HG03175 (cell line): ENCODE measurements at regions not wholly inside any gene's neighbourhood (a gene's known extent, or its start where the extent isn't known, plus 50 kb on each side); places are given as distances from the start of the nearest gene placed in this dataset.

Experiments used
- ATAC-seq: cut with Tn5 transposase; IDR thresholded peaks from one replicate; pipeline ENCODE4 v1.9.1; 2021; ENCODE audit warnings: mild to moderate bottlenecking, moderate library complexity; ENCODE audit not compliant: unreplicated experiment

GRCh38 chr5:82772281-82772680 is 304.9 kb downstream of the TMEM167A start:
- ATAC-seq, result no peak

DNA sequence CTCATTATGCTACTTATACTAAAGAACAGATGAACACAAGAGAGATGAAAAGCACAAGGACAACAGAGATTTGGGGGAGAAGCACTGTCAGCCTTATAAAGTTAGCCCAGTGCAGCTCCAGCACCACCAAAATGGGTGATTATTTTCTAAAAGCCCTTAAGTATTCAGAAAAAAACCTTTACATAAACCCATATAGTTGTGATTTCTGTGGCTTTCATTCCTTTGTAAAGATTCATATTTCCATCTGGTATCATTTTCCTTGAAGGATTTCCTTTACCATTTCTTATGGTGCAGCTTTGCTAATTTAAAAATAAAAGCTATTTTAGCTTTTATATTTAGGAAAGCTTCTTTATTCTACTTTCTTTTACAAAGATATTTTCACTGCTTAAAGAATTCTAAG is 311.0 kb downstream of the TMEM167A start:
- no peak for ATAC-seq

GRCh38 chr5:82765765-82766164 is 311.4 kb downstream of the TMEM167A start:
- ATAC-seq, result no peak

DNA sequence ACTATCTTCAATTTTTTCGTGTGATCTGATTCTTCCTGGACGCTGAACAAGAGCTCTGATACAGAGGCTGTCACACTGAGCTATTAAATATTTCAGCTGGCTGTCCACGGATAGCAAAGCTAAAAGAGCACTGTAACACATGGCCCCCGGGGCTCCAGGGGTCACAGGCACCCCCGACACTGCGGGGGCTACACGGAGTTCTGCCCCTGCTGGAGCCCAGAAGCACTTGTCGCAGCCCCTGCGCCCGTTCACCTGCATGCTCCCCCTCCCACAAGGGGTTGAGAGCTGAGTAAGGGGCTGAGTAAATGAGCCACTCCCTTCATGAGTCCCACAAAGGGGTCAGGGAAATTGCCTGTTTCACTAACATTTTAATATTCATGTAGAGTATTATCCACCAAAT is 316.3 kb downstream of the TMEM167A start:
- no peak for ATAC-seq

GRCh38 chr5:82758881-82759280 is 318.3 kb downstream of the TMEM167A start:
- ATAC-seq, result no peak

DNA sequence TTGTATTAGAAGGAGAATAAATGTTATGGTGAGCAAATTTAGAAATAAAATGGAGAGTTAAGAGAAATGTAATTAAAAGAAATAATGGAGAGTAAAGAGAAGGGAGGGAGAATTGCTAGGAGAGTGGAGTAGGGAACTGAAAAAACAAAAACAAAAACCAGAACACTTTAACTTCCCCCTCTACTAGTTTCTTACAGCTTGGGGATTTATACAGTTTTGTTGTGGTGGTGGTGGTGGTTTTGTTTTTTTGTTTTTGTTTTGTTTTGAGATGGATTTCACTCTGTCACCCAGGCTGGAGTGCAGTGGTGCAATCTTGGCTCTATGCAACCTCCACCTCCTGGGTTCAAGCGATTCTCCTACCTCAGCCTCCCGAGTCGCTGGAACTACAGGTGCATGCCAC is 322.4 kb downstream of the TMEM167A start:
- ATAC-seq, result peak; percentile 85

DNA sequence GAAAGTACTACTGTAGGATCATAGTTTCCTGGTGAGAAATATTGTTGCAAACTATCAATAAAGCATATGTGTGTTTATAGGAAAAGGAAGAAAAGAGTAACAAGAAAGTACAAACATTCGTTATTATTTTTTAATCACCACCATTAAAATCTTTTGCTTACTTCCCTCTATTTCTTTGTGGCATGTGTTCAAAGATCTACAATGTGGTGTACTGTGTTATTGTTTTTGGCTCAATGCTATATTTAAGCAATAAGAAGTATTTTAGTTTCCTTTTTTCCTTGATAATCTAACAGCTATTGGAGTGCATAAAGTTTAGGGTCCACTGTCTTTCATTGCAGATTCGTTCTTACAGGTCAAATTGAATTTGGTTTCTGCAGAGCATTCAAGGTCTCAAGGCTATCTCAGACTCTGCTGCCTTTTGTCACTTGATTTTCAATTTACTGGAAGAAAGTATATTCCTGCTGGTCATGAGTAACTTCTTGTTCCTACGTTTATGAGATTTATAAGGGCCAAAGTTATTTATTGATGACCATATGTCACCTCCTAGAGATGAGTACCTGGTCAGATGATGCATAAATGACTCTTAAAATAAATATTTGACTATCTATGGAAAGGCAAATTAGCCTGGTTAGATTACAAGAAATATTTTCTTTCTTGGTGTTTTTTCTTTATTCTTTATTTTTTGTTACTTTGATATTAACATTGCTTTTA is 323.0 kb downstream of the TMEM167A start:
- ATAC-seq, result no peak

DNA sequence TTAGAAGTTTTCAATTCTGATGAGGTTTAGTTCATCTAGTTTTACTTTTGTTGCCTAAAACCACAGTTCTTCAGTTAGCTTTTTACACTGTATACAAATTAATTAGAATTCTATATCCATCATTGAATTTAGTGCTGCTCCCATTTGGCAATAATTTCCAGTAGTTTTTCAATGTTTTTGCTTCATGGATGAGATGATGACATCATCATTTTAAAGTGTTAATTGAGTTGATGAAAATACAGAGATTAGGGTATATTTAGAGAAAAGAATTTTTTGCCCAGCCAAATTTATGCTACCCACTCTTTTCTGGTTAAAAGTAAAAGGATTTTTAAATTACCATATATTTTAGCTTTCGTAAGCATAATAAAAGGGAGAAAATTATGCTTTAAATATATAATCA is 323.8 kb downstream of the TMEM167A start:
- no peak for ATAC-seq

DNA sequence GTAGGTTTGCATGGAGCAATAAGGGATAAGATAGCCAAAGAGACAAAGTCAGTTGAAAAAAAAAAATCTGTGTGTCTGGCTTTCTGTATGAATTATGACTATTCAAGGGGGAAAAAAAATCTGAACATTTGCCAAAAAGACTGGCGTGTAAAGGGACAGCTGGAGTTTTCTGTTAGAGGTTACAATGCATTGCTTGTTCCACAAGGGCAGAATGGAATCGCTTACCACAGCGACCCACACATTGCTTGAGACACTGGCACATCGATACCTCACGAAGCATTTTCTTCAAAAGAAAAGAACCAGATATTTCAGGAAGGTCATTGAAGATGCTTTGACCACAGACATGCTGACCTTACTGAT is 327.8 kb downstream of the TMEM167A start:
- ATAC-seq, result no peak

GRCh38 chr5:82748688-82749460 is 328.3 kb downstream of the TMEM167A start:
- ATAC-seq, result no peak

DNA sequence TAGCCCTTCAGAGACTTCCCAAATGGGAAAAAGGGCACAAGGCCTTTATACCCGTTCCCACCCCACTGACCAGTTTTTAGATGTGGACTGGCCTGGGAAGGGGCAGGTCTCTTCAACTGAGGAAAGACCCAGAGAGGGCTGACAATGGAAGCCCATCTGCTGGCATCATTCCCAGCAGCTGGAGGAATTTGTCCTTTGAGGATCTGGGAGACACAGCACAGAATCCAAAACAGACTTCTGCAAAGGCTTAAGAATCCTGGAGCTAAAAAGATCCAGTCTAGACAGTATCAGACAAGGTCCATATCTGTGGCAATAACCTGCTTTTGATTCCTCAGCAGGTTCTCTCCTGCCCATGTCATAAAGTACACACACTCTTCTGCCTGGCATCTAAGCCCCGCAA is 329.2 kb downstream of the TMEM167A start:
- ATAC-seq, result no peak

- no peak for ATAC-seq
Observed at GRCh38 chr5:82745016-82745415, 332.2 kb downstream of the TMEM167A start.

DNA sequence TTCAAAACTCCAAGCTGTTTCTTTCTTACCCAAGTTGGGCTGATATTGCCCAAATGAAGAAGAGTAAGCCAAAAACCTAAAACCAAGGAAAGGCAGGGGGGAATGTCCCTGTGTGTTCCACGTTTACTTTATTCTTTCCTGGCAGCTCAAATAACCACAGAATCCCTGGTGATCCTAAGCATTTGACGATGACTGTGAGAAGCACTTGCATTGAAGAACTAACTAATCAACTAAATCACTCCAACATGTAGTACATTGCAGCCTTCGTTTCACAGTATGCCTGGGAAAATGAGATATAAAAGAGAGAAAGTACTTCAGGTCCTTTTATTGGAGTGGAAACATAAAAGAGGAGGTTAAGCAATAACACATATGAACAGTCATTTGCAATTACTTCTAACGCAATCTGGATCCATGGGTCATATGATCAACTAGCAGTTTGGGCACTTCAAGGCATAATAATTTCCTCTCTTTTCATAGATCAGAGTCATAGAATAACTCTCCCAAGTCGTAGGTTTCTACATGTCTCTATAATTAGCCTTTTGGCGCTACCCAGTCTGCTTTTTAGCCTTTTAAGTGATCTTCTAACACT is 338.4 kb downstream of the TMEM167A start:
- no peak for ATAC-seq

DNA sequence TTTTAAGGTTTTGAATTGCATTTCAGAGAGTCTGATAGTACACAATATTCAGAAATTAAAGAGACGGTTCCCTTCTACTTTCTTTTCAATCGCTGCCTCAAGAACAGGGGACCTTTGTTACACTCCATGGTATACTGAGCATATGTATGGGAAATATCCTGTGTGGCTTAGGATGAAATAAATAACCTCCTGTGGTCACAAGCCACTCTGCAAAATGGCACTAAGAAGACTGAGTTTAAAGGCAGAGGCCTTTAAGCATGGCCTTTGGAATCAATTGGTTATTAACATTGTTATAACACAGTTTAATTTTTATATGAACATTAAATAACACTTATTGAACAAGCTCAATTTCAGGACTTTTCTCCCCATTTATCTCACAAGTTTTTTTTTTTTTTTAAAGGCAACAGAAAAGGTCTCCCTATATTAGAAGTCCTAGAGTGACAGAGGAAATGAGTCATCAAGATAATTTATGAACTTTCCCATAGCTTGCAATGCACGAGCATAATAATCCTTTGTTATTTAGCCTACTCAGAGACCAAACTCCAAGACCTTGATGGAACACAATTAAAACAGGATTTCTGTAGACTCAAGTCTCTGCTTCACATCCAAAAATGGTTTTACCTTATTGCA is 341.9 kb downstream of the TMEM167A start:
- ATAC-seq, result no peak

GRCh38 chr5:82734347-82734746 is 342.8 kb downstream of the TMEM167A start:
- ATAC-seq, result no peak

GRCh38 chr5:82730913-82731312 is 346.3 kb downstream of the TMEM167A start:
- ATAC-seq, result no peak

DNA sequence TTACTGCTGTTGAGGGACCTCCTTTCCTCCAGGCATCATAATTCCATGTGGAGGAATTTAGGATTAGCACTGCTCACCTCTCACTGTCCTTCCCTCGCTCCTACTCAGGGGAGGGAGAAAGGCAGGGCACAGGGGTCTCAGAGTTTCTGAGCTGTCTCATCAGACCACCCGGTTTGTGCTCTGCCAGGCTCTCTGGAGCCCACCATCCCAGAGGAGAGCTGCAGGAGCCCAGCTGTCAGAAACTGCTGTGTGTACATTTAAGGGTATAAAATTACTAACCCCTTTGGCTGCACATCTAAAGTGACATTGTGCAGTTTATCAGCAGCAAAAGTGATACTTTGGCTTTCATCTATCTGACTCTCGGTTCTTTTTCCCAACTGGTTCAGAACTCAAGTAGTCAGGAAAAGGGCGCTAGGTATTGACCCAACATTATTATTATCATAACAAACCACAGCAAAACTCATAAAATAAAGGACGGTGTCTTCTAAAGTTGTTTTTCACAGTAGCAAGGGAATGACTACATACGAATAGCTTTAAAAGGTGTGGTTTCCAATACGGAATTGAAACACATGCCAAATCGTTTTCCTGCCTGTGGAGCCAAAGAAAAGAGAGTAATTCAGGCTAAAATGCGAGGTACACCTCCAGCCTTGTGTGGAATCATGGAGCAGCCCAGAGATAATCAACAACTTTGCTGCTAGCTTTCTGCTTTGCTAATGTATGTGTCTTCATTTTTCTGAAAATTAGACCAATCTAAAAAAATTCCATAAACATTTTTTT is 348.1 kb downstream of the TMEM167A start:
- ATAC-seq, result no peak

DNA sequence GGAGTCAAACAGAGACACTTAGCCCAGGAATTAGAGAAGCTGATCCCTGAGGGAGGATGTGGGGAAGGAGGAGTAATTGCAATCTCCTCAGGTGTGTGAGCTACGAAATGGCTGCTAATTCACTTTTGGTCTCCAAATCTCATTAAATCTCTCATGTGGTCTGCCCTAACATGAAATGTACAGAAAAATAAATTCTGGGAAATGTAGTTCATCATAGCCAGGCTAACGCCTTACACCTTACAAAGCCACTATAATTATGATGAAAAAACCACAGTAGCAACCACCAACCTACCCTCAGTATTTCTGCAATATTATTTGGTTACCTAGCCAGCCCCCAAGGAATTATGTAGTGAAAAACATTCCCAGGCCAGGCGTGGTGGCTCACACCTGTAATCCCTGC is 354.0 kb downstream of the TMEM167A start:
- no peak for ATAC-seq

GRCh38 chr5:82721087-82721410 is 356.1 kb downstream of the TMEM167A start:
- no peak for ATAC-seq

DNA sequence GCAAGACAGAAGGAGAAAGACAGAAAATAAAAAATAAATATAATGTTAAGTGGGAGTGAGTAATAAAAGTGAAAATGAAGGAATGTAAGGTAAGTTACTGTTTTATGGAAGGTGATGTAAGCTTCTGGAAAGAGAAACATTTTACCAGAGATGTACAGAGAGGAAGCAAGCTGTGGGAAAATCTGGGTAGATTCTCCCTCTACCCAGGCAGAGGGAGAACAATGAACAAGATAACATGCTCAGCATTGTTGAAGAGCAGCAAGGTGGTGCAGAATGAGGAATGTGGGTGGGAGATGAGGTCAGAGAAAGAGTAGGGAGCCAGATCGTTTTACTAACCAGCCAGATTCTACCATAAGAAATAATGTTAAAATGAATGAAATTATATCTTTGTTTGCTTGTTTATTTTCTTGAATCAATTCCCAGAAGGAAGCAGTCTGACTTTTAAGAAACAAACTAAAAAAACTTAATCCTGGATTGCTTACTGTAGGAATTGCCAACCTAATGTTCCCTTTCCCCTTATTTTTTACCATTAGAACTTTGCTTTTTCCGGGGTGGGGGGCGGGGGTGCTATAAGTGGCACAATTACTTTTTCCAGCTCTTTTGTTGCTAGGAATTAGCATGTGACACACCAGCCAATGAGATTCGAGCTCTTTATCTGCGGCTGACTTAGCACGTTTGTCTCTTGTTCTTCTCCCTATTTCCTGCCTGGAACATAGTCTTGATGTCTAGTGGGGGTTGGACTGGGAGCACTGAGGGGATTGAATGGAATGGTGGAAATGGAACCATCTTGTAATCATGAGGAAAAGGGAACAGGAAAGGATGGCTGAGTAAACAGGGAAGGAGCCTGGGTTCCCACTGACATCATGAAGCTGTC is 356.7 kb downstream of the TMEM167A start:
- no peak for ATAC-seq
